ENCODE measurements at regions not wholly inside any gene's neighbourhood (a gene's known extent, or its start where the extent isn't known, plus 50 kb on each side); places are given as distances from the start of the nearest gene placed in this dataset.

GRCh38 chr1:234988155-234988517 lies 140.5 kb downstream of the TOMM20 start:
- DNase-seq, result no peak

DNA sequence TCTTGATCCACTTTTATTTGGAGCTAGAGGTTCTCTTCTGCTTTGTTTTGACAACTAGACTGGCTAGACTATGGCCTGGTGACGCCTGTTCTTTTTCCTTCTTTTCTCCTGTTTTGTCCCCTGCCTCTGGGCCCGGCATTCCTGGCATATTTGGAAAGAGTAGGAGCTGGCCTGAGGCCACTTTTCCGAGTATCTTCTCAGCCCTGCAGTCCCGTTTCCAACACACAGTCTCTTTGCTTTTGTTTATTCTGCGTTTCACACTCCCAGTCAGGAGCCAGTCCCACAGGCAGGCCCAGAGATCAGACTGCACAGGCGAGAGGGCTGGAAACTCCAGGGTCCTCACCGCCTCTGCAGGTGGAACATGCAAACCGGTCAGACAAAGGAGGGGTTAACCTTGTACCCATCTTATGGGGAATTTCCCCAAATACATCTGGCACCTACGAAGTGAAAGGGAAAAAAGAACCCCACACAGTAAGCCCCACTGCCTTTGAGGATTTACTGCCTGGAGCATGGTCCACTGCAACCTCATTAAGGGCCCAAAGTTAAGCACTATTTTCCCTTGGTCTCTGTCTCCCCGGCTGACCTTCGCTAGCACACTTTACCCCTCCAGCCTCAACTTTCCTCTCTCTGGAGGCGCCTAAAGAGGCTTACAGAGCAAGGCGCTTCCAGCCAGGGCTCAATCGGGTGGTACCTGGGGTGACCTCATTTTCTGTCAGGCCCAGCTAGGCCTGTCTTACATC lies 141.1 kb downstream of the TOMM20 start:
- peak; percentile 87 for DNase-seq

GRCh38 chr1:234986750-234987414 lies 141.8 kb downstream of the TOMM20 start:
- DNase-seq, result no peak

DNA sequence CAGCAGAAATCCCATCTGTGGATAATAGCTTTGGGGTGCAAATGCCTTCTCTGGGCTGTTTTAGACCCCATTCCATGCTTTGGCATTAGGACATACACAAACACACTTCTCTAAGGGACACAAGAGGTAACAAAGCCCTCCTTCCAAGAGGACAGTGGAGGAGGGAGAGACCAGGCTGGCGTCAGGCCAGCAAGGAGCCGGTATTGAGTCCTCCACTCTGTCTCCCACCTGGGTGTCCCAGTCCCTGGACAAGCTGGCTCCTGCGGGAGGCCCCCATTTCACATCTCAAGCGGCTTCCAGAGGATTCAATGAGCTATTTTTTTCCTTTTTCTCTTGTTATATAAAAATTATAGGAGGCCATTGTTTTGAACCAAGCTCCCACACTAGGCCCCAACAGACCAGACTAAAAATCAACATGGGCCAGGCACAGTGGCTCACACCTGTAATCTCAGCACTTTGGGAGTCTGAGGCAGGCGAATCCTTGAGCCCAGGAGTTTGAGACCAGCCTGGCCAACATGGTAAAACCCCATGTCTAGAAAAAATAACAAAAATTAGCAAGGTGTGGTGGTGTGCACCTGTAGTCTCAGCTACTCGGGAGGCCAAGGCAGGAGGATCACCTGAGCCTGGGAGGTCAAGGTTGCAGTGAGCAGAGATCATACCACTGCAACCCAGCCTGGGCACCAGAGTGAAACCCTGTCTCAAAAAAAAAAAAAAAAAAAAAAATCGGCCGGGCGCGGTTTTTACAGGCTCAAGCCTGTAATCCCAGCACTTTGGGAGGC lies 142.9 kb downstream of the TOMM20 start:
- no peak for DNase-seq

GRCh38 chr1:234985007-234985370 lies 143.6 kb downstream of the TOMM20 start:
- no peak for DNase-seq

DNA sequence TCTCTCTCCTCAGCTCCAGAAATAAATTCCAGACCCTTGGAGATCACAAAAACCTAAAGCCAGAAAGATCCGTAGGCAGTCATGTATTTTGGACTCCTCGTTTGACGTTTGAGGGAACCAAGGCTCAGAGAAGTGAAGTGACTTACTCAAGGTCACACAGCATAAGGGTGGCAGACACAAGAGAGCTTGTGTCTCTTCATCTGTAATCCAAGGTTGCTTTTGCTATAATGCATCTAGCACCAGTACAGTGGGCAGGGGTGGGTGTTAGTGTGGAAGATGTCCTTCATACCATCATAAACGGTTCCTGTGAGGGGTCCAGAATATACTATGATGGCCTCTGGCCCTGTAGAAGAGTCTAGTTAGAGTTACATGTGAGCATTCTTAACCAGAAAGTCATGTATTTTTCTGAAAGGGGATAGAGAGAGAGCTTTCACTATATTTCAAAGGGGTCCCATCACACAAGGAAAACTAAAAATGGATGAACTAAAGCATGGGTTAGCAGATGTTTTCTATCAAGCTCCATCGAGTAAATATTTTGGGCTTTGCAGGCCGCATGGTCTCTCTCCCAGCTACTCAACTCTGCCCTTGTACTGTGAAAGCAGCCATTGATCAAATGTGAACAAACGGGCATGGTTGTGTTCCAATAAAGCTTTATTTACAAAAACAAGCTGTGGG lies 144.9 kb downstream of the TOMM20 start:
- no peak for DNase-seq

DNA sequence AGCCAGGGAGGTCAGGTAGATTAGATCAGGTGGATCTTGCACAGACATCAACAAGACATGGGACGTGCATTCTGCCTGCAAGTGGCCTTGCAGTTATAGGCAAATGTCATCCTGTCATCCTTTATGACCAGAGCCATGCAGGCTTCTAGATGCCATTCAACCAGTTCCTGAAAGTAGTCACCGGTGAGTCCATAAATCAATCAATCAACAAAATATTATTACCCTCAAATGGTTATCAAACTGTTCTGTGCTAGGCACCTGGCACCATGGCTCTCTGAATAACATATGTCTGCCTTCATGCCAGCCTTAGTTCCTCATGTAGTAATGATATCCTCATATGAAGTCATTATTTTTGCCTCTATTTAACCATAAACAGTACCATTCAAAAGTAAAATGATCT lies 146.9 kb downstream of the TOMM20 start:
- no peak for DNase-seq

DNA sequence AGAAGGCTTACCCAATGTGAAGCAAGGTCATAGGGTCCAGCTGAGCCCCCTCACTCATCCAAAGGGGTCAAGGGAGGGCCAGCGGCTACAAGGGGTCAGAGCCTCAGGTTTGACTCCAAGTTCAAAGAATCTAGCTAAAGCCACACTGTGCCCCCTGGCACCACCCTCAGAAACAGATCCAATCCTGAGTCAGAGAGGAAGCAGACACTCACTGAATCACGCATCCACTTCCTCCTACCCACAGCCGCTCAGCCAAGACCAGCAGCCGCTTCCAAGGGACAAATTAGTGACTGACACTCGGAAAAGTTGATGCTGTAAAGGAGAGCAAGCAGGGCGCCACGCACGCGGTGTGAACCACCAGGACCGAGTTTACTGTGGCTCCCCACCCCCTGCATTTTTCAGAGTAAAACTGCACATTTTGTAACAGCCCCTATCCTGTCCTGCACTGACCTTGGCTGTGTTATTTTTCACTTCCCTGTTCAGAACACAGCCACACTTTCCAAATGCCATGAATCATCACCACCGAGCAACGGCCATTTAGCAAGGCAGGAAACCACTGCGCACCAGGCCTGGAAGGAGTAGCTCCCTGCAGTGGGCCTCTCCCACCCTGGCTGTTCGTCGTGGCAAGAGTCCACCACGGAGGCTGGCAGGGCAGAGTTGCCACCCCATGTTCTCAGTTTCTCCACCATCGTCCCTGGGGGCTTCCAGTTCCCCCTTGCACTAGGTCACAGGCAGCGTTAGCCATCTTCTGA lies 147.8 kb downstream of the TOMM20 start:
- DNase-seq, result peak; percentile 80

GRCh38 chr1:234980291-234980644 lies 148.4 kb downstream of the TOMM20 start:
- DNase-seq, result no peak

GRCh38 chr1:234979296-234980279 lies 149.0 kb downstream of the TOMM20 start:
- DNase-seq, result peak; percentile 20

GRCh38 chr1:234978397-234979295 lies 150.0 kb downstream of the TOMM20 start:
- peak; percentile 47 for DNase-seq

- peak; percentile 1 for DNase-seq
Measured at GRCh38 chr1:234977875-234978396, 150.7 kb downstream of the TOMM20 start.

DNA sequence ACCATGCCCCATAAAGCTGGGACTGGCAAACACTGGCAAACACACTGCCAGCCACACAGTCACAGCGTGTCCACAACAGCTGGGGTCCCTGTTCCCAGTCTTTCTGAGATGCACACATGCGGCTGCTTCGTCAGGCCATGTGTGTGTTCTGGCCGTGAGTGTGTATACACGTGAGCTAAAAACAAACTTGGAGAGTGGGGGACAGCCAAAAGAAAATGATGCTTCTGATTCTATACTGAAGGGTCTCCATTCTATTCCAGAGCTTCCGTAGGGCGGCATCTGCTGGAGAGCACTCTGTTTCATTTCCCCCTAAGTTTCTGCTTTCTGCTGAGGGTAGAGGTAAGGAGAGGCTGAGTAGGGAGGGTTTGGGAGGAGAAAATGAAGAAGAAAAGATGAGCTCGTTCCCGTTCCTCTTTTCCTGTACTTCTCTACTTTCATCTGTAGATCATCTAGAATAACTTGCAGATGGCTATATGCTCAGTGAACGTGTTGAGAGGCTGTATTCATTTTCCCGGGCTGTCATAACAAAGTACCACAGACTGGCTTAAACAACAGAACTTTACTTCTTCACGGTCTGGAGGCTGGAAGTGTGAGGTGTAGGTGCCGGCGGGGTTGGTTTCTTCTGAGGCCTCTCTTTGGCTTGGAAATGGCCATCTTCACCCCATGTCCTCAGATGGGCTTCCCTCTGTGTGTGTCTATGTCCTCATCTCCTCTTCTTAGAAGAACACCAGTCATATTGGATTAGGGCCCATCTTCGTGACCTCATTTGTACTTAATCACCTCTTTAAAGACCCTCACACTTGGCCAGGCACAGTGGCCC lies 151.6 kb downstream of the TOMM20 start:
- DNase-seq, result peak; percentile 30

DNA sequence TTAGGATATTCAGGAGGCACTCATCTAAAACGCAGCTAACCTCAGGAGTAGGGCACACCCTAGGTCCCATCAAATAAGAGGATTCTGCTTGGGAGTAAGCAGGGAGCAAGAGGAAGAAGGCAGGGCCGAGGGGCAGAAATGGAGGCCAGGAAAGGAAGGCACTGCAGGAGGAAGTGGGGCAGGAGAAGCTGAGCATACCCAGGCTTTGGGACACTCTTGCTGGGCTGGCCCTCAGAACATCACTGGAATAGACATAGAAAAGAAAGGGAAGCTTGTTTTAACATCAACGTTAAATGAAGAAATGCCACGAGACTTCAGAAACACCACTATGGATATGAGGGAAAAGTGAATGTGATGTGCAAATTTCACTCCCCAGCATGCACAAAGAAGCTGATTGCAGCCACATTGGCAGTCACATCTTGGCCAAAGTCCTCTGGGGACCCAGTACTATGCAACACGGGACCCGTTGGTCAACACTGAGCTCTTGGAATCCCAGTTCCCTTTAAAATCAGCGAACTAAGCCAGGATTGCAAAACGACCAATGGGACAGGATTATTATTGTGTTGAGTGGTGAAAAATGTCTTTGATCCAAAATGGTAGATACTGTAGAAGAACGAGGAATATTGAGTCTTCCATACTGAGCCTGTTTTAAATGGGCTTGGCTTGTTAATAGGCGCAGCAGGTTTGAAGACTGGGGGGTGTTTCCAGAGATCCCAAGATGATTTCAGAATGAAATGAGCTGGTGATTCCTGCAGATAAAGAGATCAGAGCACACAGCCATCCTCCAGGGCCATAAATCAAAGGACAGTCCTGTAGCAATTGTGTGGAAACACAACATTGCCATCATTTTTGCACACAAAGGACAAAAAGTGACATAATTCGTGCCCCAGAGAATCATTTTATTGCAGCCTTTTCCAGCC lies 152.4 kb downstream of the TOMM20 start:
- no peak for DNase-seq

DNA sequence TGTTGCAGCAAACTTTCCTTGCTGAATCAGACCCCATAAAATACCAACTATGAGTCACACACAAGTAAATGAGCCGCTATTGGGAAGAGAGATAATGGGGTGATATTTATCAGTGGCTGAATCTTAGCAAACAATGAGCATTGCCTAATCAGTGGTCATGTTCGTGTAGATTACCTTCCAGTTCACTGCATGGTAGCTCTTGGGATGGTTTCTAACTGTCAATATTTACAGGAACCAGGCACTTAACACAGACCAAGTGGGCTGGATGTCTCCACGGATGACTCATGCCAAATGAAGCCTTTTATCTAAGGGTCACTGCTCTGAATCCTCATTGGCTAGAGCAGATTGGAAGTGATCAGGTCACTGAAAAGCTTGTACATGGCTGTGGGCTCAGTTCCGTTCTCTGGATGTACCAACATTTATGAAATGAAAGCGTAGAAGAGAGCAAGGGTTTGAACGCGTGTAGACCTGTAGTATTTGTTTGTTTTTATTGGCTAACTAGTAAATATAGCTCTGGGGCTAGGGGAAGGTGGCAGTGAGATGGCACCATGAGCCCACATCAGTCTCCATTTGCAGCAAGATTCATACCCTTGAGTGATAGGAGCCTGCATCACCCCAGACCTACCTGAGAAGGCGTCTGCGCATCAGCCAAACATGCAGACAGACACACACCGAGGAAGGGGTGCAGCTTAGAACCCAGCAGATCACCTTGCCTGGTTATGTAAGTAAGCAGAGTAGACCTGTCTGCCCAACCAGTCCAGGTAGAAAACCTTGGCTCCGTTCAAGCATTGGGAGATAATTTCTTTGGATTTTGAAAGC lies 153.3 kb downstream of the TOMM20 start:
- peak; percentile 15 for DNase-seq

GRCh38 chr1:234973426-234974250 lies 155.0 kb downstream of the TOMM20 start:
- DNase-seq, result no peak
